ENCODE measurements at regions not wholly inside any gene's neighbourhood (a gene's known extent, or its start where the extent isn't known, plus 50 kb on each side); places are given as distances from the start of the nearest gene placed in this dataset.

- DNase-seq = no peak
Observed at GRCh38 chr9:68648164-68648563, 56.9 kb upstream of the PIP5K1B start.

- no peak for DNase-seq
Observed at GRCh38 chr9:68648971-68649370, 56.1 kb upstream of the PIP5K1B start.

GRCh38 chr9:68651280-68651893 lies 53.7 kb upstream of the PIP5K1B start:
- DNase-seq = no peak

GRCh38 chr9:68653141-68653595 lies 51.9 kb upstream of the PIP5K1B start:
- DNase-seq = no peak

- DNase-seq = no peak
Observed at GRCh38 chr9:68654075-68654474, 51.0 kb upstream of the PIP5K1B start.

Data from right kidney (tissue), 1 donor.